ENCODE measurements at regions not wholly inside any gene's neighbourhood (a gene's known extent, or its start where the extent isn't known, plus 50 kb on each side); places are given as distances from the start of the nearest gene placed in this dataset.

DNA sequence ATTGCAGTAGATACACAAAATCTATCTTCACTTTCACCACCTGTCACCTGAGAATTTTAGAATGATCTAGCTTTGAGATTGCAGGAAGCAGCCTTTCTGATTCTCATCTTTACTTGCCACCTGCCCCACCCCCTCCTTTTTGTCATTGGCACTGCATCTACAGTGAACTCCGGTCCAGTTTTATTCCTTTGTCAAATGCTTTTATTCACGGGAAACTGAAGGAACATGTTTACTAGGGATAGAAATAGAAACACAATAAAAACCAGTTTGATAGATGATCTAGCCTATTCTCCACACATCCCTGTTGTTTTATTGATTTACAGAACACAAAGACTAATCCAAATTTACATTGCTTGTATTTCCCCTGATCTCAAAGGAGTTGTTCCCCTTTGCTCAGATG lies 471.7 kb upstream of the STXBP6 start:
- TF ChIP-seq MAX (IDR thresholded peaks at IDR 0.05) (no peak), FOXM1 (IDR thresholded peaks at IDR 0.05; ENCODE audit: borderline replicate concordance, low read depth) (no peak), NFIC (IDR thresholded peaks at IDR 0.05) (no peak), CEBPB (IDR thresholded peaks at IDR 0.05) (no peak), RAD21 (IDR thresholded peaks at IDR 0.05; ENCODE audit: low read depth) (no peak)
